ENCODE measurements at regions not wholly inside any gene's neighbourhood (a gene's known extent, or its start where the extent isn't known, plus 50 kb on each side); places are given as distances from the start of the nearest gene placed in this dataset.
A peak's percentile ranks its signal among the peaks of the same experiment; 100 is the strongest.

- no peak for DNase-seq (ENCODE audit: low spot score in 2 of 2)
- Mint-ChIP-seq H3K27me3 (peaks cover 59% of the 10 kb centered on the region), H3K4me3 (no peak overlapping the region), H3K9me3 (no peaks in the 10 kb centered on the region), H3K36me3 (ENCODE audit: insufficient read depth) (no peaks in the 10 kb centered on the region), H3K4me1 (no peaks in the 10 kb centered on the region), H3K27ac (ENCODE audit: low read depth) (no peak overlapping the region)
- no peak for ATAC-seq (replicated peaks; ENCODE audit: extremely low read depth, poor library complexity, severe bottlenecking)
Measured at GRCh38 chr1:243923292-243924171, 73.5 kb upstream of the AKT3 start.

- no peak for ATAC-seq (replicated peaks; ENCODE audit: extremely low read depth, poor library complexity, severe bottlenecking)
- Mint-ChIP-seq H3K4me1 (peaks cover 12% of the 10 kb centered on the region), H3K9me3 (no peaks in the 10 kb centered on the region), H3K27ac (ENCODE audit: low read depth) (no peak overlapping the region), H3K27me3 (peaks cover 83% of the 10 kb centered on the region), H3K4me3 (no peak overlapping the region), H3K36me3 (ENCODE audit: insufficient read depth) (no peaks in the 10 kb centered on the region)
- DNase-seq (ENCODE audit: low spot score in 2 of 2): no peak
Measured at GRCh38 chr1:243921111-243921510, 71.1 kb upstream of the AKT3 start.

DNA sequence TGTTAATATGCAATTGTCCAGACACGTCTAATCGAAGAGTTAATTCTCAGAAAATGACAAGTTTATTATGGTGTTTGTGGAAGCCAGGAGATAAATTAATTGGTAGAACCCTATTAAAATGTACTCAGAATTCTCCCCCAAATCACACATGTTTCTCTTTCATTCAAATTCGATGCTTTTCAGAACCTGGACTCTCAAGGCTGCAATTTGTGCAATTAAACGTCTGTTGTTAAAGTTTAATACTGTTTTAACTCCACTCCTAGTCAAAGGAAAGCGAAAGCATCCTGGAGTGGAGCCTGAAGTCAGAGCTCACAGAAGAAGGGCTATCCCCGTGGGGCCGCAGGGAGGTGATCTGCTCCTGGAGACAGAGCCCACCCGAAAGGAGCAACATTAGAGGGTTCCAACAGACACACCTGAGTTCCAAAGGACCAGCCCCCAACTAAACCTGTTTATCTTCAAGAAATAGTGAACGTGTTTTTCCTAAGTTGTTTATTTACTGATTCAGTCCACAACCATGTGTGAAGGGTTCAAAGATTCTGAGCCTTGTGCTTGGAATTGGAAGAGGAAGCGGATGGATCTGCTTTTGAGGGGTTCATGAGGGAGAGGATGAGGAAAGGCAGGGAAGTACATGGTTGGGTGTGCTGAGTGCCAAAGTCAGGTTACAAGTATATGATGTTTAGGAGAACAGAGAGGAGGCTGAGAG lies 68.0 kb upstream of the AKT3 start:
- peaks cover 12% of the 10 kb centered on the region for H3K4me1 Mint-ChIP-seq
- peaks cover 98% of the 10 kb centered on the region for H3K27me3 Mint-ChIP-seq
- H3K9me3 Mint-ChIP-seq: no peaks in the 10 kb centered on the region
- DNase-seq (ENCODE audit: low spot score in 2 of 2) (no peak), ATAC-seq (replicated peaks; ENCODE audit: extremely low read depth, poor library complexity, severe bottlenecking) (no peak)
- no peaks in the 10 kb centered on the region for H3K36me3 Mint-ChIP-seq (ENCODE audit: insufficient read depth)
- H3K4me3 Mint-ChIP-seq: peak overlapping the region; percentile 81
- no peak overlapping the region for H3K27ac Mint-ChIP-seq (ENCODE audit: low read depth)

DNA sequence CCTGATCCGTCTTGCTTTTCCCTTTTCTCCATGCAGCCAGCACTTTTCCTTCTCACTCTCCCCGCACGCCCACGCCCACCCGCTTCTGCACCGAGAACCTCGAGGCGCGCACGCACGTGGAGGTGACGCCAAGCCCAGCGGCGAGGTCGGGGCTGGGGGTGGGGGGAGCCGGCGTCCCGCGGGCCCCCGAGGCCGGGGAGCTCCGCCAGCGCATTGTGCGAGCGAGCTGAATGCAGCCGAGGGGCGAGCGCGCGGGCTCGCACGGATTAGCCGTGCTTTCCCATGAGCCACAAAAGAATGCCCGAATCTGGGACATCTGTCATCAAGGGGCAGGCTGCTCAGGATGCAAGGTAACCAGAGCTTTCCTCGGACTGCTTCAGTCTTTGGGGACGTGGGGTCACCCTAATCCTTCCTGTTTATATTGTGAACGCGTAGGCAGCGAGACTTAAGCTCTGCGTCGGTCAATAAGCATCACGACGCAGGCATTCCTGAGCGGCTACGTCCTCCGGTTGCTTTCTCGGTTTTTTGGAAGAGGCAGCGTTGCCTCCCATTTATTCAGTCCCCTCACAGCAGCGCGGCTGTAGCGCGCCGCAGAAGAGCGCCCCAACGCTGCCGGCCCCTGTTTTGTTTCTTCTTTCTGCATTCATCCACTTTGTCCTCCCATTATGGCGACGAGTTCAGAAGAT lies 67.3 kb upstream of the AKT3 start:
- H3K4me3 Mint-ChIP-seq: peak overlapping the region; percentile 81
- no peaks in the 10 kb centered on the region for H3K36me3 Mint-ChIP-seq (ENCODE audit: insufficient read depth)
- H3K9me3 Mint-ChIP-seq: no peaks in the 10 kb centered on the region
- peaks cover 98% of the 10 kb centered on the region for H3K27me3 Mint-ChIP-seq
- DNase-seq (ENCODE audit: low spot score in 2 of 2): no peak
- ATAC-seq (replicated peaks; ENCODE audit: extremely low read depth, poor library complexity, severe bottlenecking): peak; percentile 19
- H3K27ac Mint-ChIP-seq (ENCODE audit: low read depth): no peak overlapping the region
- H3K4me1 Mint-ChIP-seq: peaks cover 12% of the 10 kb centered on the region

- Mint-ChIP-seq H3K27ac (ENCODE audit: low read depth) (no peak overlapping the region), H3K9me3 (no peaks in the 10 kb centered on the region), H3K4me1 (peaks cover 12% of the 10 kb centered on the region), H3K27me3 (peaks cover 96% of the 10 kb centered on the region), H3K36me3 (ENCODE audit: insufficient read depth) (no peaks in the 10 kb centered on the region), H3K4me3 (no peak overlapping the region)
- DNase-seq (ENCODE audit: low spot score in 2 of 2) (no peak), ATAC-seq (replicated peaks; ENCODE audit: extremely low read depth, poor library complexity, severe bottlenecking) (no peak)
Measured at GRCh38 chr1:243916160-243916559, 66.1 kb upstream of the AKT3 start.

DNA sequence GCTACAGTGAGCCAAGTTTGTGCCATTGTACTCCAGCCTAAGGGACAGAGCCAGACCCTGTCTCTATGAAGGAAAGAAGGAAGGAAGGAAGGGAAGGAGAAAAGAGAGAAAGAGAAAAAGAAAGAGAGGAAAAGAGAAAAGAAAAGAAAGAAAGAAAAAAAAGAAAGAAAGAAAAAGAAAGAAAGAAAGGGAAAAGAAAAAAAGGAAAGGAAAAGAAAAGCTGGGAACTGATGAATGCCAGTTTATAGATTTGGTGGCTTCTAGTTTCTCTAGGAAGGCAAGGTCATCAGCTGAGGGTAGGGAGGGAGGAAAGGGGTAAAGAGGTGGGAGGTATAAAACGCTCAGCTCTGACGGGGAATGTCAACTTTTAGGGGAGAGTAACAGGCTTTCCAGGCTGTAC lies 62.3 kb upstream of the AKT3 start:
- H3K36me3 Mint-ChIP-seq (ENCODE audit: insufficient read depth): no peaks in the 10 kb centered on the region
- no peak overlapping the region for H3K4me3 Mint-ChIP-seq
- peaks cover under 1% of the 10 kb centered on the region for H3K4me1 Mint-ChIP-seq
- no peak overlapping the region for H3K27ac Mint-ChIP-seq (ENCODE audit: low read depth)
- peaks cover 84% of the 10 kb centered on the region for H3K27me3 Mint-ChIP-seq
- no peaks in the 10 kb centered on the region for H3K9me3 Mint-ChIP-seq
- ATAC-seq (replicated peaks; ENCODE audit: extremely low read depth, poor library complexity, severe bottlenecking): no peak
- no peak for DNase-seq (ENCODE audit: low spot score in 2 of 2)

- DNase-seq (ENCODE audit: low spot score in 2 of 2) (no peak), ATAC-seq (replicated peaks; ENCODE audit: extremely low read depth, poor library complexity, severe bottlenecking) (no peak)
- Mint-ChIP-seq H3K4me1 (no peaks in the 10 kb centered on the region), H3K36me3 (ENCODE audit: insufficient read depth) (no peaks in the 10 kb centered on the region), H3K27ac (ENCODE audit: low read depth) (no peak overlapping the region), H3K27me3 (peaks cover 74% of the 10 kb centered on the region), H3K9me3 (no peaks in the 10 kb centered on the region), H3K4me3 (no peak overlapping the region)
Measured at GRCh38 chr1:243910607-243911006, 60.6 kb upstream of the AKT3 start.

DNA sequence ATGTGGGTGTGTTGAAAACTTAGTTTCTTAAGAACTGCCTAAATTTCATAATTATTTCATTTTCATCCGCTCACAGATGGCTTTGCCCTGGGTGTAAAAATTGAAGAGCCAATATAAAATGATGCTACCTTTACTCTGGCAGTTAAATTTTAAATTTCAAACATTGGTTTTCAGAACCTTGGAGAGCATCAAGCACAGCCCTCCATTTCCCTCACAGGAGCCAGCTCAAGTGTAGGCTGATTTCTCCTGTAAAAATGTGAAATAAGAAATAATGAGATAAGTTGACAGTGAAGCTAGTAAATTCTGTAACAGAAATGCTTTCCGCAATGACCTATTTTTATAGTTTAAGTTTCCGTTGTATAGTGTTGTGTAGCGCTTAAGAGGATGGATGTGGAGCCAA lies 53.9 kb upstream of the AKT3 start:
- ATAC-seq (replicated peaks; ENCODE audit: extremely low read depth, poor library complexity, severe bottlenecking): no peak
- H3K4me1 Mint-ChIP-seq: no peaks in the 10 kb centered on the region
- H3K9me3 Mint-ChIP-seq: no peaks in the 10 kb centered on the region
- no peak for DNase-seq (ENCODE audit: low spot score in 2 of 2)
- H3K27me3 Mint-ChIP-seq: peaks cover 53% of the 10 kb centered on the region
- no peaks in the 10 kb centered on the region for H3K36me3 Mint-ChIP-seq (ENCODE audit: insufficient read depth)
- no peak overlapping the region for H3K27ac Mint-ChIP-seq (ENCODE audit: low read depth)
- H3K4me3 Mint-ChIP-seq: no peak overlapping the region

- no peak overlapping the region for H3K27ac Mint-ChIP-seq (ENCODE audit: low read depth)
- peaks cover 59% of the 10 kb centered on the region for H3K27me3 Mint-ChIP-seq
- no peak for DNase-seq (ENCODE audit: low spot score in 2 of 2)
- no peaks in the 10 kb centered on the region for H3K9me3 Mint-ChIP-seq
- no peak for ATAC-seq (replicated peaks; ENCODE audit: extremely low read depth, poor library complexity, severe bottlenecking)
- H3K36me3 Mint-ChIP-seq (ENCODE audit: insufficient read depth): no peaks in the 10 kb centered on the region
- H3K4me3 Mint-ChIP-seq: no peak overlapping the region
- H3K4me1 Mint-ChIP-seq: no peaks in the 10 kb centered on the region
Measured at GRCh38 chr1:243903041-243903440, 53.0 kb upstream of the AKT3 start.

DNA sequence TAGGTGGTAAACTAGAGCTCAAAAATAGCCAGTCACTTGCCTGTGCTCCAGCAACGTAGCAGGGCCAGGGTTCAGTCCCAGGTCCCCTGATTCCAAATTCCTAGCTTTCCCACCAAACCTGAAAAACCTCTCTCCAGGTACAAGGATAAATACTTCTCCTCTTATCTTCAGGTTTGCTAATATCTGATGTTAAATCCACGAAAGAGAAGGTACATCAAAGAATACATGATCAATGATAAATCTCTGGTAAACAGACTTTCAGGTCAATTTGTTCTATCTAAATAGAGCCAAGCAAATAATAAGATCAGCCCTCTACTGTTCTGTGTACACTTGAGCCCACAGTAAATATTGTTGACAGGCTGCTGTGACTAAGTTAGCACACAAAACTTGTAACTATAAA lies 52.1 kb upstream of the AKT3 start:
- no peaks in the 10 kb centered on the region for H3K36me3 Mint-ChIP-seq (ENCODE audit: insufficient read depth)
- H3K4me3 Mint-ChIP-seq: no peak overlapping the region
- DNase-seq (ENCODE audit: low spot score in 2 of 2) (no peak), ATAC-seq (replicated peaks; ENCODE audit: extremely low read depth, poor library complexity, severe bottlenecking) (no peak)
- no peaks in the 10 kb centered on the region for H3K9me3 Mint-ChIP-seq
- H3K4me1 Mint-ChIP-seq: no peaks in the 10 kb centered on the region
- H3K27ac Mint-ChIP-seq (ENCODE audit: low read depth): no peak overlapping the region
- peaks cover 62% of the 10 kb centered on the region for H3K27me3 Mint-ChIP-seq
